Transverse colon (tissue), 4 donors: ENCODE measurements at regions not wholly inside any gene's neighbourhood (a gene's known extent, or its start where the extent isn't known, plus 50 kb on each side); places are given as distances from the start of the nearest gene placed in this dataset.
"Not testable (repeated sequence)": the region's sequence is repeated elsewhere in the genome, so short reads cannot be mapped to it uniquely, and the experiment has no call there.

Experiments
- DNase-seq: peaks from one replicate; pipeline ENCODE4 v3.0.0-alpha.2; 2019
- H3K27ac ChIP-seq, 4 donors: fragments of 200-600 bp; sonication (generic); 2 replicates each; pipeline ENCODE4 v1.5.1; 2016 to 2018; ENCODE audit warnings: inconsistent platforms in 4 of 4
- H3K27me3 ChIP-seq: fragments of 200-600 bp; sonication (generic); 2 replicates; pipeline ENCODE4 v1.5.1; 2017; ENCODE audit warnings: inconsistent platforms
- H3K36me3 ChIP-seq, 4 donors: fragments of 200-600 bp; sonication (generic); 2 replicates each; pipeline ENCODE4 v1.5.1; 2017 to 2019; ENCODE audit warnings: inconsistent platforms in 4 of 4
- H3K4me1 ChIP-seq, 4 donors: fragments of 200-600 bp; sonication (generic); 2 replicates each; pipeline ENCODE4 v1.5.1; 2017 to 2020; ENCODE audit warnings: inconsistent platforms in 4 of 4
- H3K4me3 ChIP-seq, 4 donors: fragments of 200-600 bp; sonication (generic); 1 replicate in 1 of 4; 2 replicates in 3 of 4; pipeline versions ENCODE4 v1.5.1 to v1.6.1; 2017 to 2019; ENCODE audit warnings: inconsistent platforms in 4 of 4
- H3K9me3 ChIP-seq, 2 donors: fragments of 200-600 bp; sonication (generic); 2 replicates each; pipeline ENCODE4 v1.5.1; 2017 to 2019; ENCODE audit warnings: inconsistent platforms in 2 of 2
- CTCF ChIP-seq, 5 experiments: fragments of 200-600 bp in 3 of 5; fragments of 450-650 bp in 2 of 5; sonication (generic) in 3 of 5; IDR thresholded peaks; 1 replicate in 2 of 5; 2 replicates in 3 of 5; pipeline ENCODE4 v1.5.1; 2016 to 2017; ENCODE audit warnings: antibody characterized with exemption in 5 of 5, inconsistent platforms in 3 of 5, mild to moderate bottlenecking in 2 of 5, moderate library complexity in 1 of 5
- EP300 ChIP-seq: sonication (generic); formaldehyde crosslinking; IDR thresholded peaks from one replicate; pipeline ENCODE4 v1.6.1; 2017; ENCODE audit warnings: antibody characterized with exemption, low read depth
- POLR2A ChIP-seq: fragments of 450-650 bp; IDR thresholded peaks from one replicate; pipeline ENCODE4 v1.6.1; 2016; ENCODE audit warnings: antibody characterized with exemption, mild to moderate bottlenecking, moderate library complexity
- POLR2AphosphoS5 ChIP-seq, 3 donors: sonication (generic); formaldehyde crosslinking; IDR thresholded peaks; one replicate each; pipeline ENCODE4 v1.6.1; 2016; ENCODE audit warnings: antibody characterized with exemption in 3 of 3
- WGBS, 2 donors: methylation state at CpG; one replicate each; pipeline ENCODE4 v1.1.5; 2018; ENCODE audit warnings: low coverage in 1 of 2; 5-methylcytosine and 5-hydroxymethylcytosine counted together
- in situ Hi-C, 4 donors: fragments of 200-750 bp; cut with MboI; loops; one replicate each; pipeline versions ENCODE4 v1.15.0 to v1.15.1; 2017; ENCODE audit warnings: low sequenced_read_pairs in 3 of 4, low pct_ligation_motif_present in 1 of 4, low pct_unique_long_range_greater_than_20kb in 1 of 4
- intact Hi-C: fragments of 100-400 bp; cut with DNase I; formaldehyde crosslinking; loops from one replicate; pipeline ENCODE4 v1.15.1; 2023; ENCODE audit warnings: low total_unique reads

DNA sequence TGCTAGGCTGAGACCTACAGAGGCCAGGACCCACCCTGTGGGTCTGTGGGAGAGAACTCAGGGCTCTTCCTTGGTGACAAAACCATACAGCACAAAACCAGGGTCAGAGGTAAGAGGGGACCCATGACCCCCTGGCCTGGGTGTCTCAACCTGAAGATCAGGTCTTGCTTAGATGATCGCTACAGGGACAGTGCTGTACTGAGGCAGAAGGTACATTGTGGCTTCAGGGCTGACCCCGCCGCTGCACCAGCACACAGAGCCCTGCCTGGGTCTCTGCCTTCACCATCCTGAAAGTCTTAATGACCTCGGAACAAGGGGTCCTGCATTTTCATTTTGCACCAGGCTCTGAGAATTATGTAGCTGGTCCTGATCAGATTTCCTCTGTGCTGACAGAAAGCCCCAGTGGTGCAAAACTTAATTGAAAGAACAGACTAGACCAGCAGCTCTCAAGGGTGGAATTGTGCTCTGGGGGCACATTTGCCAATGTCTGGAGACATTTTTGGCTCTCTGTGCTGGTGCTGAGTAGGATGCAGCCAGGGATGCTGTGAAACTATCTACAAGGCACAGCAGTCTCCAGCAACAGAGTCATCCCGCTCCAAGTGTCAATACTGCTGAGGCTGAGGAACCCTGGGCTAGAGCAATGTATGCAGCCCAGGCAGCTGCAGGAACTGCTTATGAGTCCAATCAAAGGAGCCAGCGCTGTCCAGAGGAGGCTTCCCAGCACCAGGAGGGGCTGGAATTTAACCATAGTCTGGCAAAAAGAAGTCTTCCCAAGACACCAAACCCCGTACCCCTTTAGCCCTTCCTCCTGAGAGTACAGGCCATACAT lies 254.9 kb downstream of the ERMARD start:
- Histone ChIP-seq H3K9me3 (no peaks in the 10 kb centered on the region), H3K4me3 (no peak overlapping the region), H3K4me1 (no peaks in the 10 kb centered on the region), H3K27ac (no peak overlapping the region), H3K36me3 (no peaks in the 10 kb centered on the region), H3K27me3 (no peaks in the 10 kb centered on the region)
- in situ Hi-C loops = no loop called here
- DNase-seq = no peak
- intact Hi-C loops = no loop called here
- TF ChIP-seq POLR2AphosphoS5 (IDR thresholded peaks at IDR 0.05) = no peak
- WGBS, 2 donors = 94% methylated on average over 7 of the region's 7 CpGs; no CpG with 5 or more reads in 1 of the 2 donors

DNA sequence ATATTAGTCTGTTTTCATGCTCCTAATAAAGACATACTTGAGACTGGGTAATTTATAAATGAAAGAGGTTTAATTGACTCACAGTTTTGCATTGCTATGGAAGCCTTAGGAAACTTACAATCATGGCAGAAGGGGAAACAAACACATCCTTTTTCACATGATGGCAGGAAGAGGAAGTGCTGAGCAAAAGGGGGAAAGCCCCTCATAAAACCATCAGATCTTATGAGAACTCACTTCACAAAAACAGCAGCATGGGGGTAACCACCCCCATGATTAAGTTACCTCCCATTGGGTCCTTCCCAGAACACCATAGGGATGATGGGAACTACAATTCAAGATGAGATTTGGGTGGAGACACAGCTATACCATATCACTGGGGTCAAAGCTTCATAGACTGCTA lies 254.2 kb downstream of the ERMARD start:
- Histone ChIP-seq H3K4me3 (no peak overlapping the region), H3K27me3 (no peaks in the 10 kb centered on the region), H3K9me3 (no peaks in the 10 kb centered on the region), H3K36me3 (no peaks in the 10 kb centered on the region), H3K4me1 (no peaks in the 10 kb centered on the region), H3K27ac (no peak overlapping the region)
- intact Hi-C loops (no loop called here), in situ Hi-C loops (no loop called here)
- no peak for DNase-seq
- TF ChIP-seq POLR2AphosphoS5 (IDR thresholded peaks at IDR 0.05) = no peak
- no peak for TF ChIP-seq POLR2A

- intact Hi-C loops (no loop called here), in situ Hi-C loops (no loop called here)
- Histone ChIP-seq H3K27ac (no peak overlapping the region), H3K27me3 (no peaks in the 10 kb centered on the region), H3K4me1 (no peaks in the 10 kb centered on the region), H3K4me3 (no peak overlapping the region), H3K9me3 (no peaks in the 10 kb centered on the region), H3K36me3 (no peaks in the 10 kb centered on the region)
- 78% methylated on average over 5 of the region's 5 CpGs; no CpG with 5 or more reads in 1 of the 2 donors for WGBS, 2 donors
- TF ChIP-seq CTCF (IDR thresholded peaks at IDR 0.05) (no peak), EP300 (no peak)
- DNase-seq = no peak
These were observed 253.3 kb downstream of the ERMARD start for GRCh38 chr6:170004585-170005210.

DNA sequence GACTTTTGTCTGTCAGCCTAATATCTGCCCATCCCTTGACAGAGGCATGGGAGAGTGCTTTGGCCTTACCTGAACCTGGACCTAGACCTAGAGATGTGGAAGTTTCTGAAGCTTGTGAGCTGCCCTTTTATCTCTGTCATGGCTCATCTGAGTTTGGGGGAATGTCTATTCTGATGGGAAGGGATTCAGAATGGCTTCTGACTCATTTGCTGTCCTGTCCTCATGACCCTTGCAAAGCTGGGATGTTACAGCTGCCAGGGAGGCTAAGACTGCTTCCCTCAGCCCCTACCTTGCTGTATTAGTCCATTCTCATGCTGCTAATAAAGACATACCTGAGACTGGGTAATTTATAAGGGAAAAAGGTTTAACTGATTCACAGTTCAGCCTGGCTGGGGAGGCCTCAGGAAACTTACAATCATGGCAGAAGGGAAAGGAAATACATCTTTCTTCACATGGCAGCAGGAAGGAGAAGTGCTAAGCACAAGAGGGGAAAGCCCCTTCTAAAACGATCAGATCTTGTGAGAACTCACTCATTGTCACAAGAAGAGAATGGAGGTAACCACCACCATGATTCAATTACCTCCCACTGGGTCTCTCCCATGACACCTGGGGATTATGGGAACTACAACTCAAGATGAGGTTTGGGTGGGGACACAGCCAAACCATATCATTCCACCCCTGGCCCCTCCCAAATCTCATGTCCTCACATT lies 252.2 kb downstream of the ERMARD start:
- intact Hi-C loops = no loop called here
- Histone ChIP-seq H3K36me3 (no peaks in the 10 kb centered on the region), H3K27ac (no peak overlapping the region), H3K4me3 (no peak overlapping the region), H3K27me3 (no peaks in the 10 kb centered on the region), H3K9me3 (no peaks in the 10 kb centered on the region), H3K4me1 (no peaks in the 10 kb centered on the region)
- DNase-seq = no peak
- WGBS, 2 donors = 28 to 71% methylated on average over 1 of the region's 1 CpG
- TF ChIP-seq POLR2AphosphoS5 (IDR thresholded peaks at IDR 0.05) (no peak), CTCF (IDR thresholded peaks at IDR 0.05) (no peak), POLR2A (no peak), EP300 (no peak)
- in situ Hi-C loops = no loop called here

- intact Hi-C loops (no loop called here), in situ Hi-C loops (no loop called here)
- no peaks in the 10 kb centered on the region for H3K36me3 ChIP-seq
- WGBS, 2 donors = 89% methylated on average over 3 of the region's 3 CpGs; no CpG with 5 or more reads in 1 of the 2 donors
- no peak for DNase-seq
- no peaks in the 10 kb centered on the region for H3K4me1 ChIP-seq
- H3K27me3 ChIP-seq = no peaks in the 10 kb centered on the region
- H3K9me3 ChIP-seq = no peaks in the 10 kb centered on the region
- TF ChIP-seq POLR2A = no peak
- no peak for TF ChIP-seq POLR2AphosphoS5 (IDR thresholded peaks at IDR 0.05)
- TF ChIP-seq EP300 = no peak
- TF ChIP-seq CTCF (IDR thresholded peaks at IDR 0.05) = no peak
- no peak overlapping the region for H3K4me3 ChIP-seq
- no peak overlapping the region for H3K27ac ChIP-seq
These were observed 251.6 kb downstream of the ERMARD start for GRCh38 chr6:170003027-170003426.

- DNase-seq, intact Hi-C loops, H3K9me3 ChIP-seq, H3K27me3 ChIP-seq, in situ Hi-C loops, H3K4me1 ChIP-seq, H3K4me3 ChIP-seq, H3K36me3 ChIP-seq, H3K27ac ChIP-seq: not testable (repeated sequence)
These were observed 250.4 kb downstream of the ERMARD start for GRCh38 chr6:170001782-170002181.
